BLaER1 treated with 17β-estradiol and CSF1 and Interleukin-3, amounts not matched to agents 10 nM and 100 nM (cell line): ENCODE measurements at regions not wholly inside any gene's neighbourhood (a gene's known extent, or its start where the extent isn't known, plus 50 kb on each side); places are given as distances from the start of the nearest gene placed in this dataset.

ENCODE experiments used
- H3K27ac ChIP-seq, 11 experiments: shearing (Covaris generic); formaldehyde crosslinking; 2 replicates each; pipeline ENCODE4 v1.8.1; 2022
- H3K27me3 ChIP-seq, 11 experiments: shearing (Covaris generic); formaldehyde crosslinking; 2 replicates each; pipeline ENCODE4 v1.8.1; 2022
- H3K36me3 ChIP-seq, 11 experiments: shearing (Covaris generic); formaldehyde crosslinking; 2 replicates each; pipeline ENCODE4 v1.8.1; 2022
- H3K4me1 ChIP-seq, 10 experiments: shearing (Covaris generic); formaldehyde crosslinking; 2 replicates each; pipeline ENCODE4 v1.8.1; 2022
- H3K4me2 ChIP-seq, 11 experiments: shearing (Covaris generic); formaldehyde crosslinking; 2 replicates each; pipeline ENCODE4 v1.8.1; 2022
- H3K4me3 ChIP-seq, 10 experiments: shearing (Covaris generic); formaldehyde crosslinking; 2 replicates each; pipeline ENCODE4 v1.8.1; 2022
- H3K9ac ChIP-seq, 11 experiments: shearing (Covaris generic); formaldehyde crosslinking; 2 replicates each; pipeline ENCODE4 v1.8.1; 2022
- H3K9me3 ChIP-seq, 11 experiments: shearing (Covaris generic); formaldehyde crosslinking; replicated peaks in 1 of 11; 2 replicates each; pipeline ENCODE4 v1.8.1; 2022
- H4K20me1 ChIP-seq, 11 experiments: shearing (Covaris generic); formaldehyde crosslinking; 2 replicates each; pipeline ENCODE4 v1.8.1; 2022
- Cebpa-rat ChIP-seq, 11 experiments: shearing (Covaris generic); IDR thresholded peaks; 2 replicates each; pipeline ENCODE4 v1.8.1; 2022

- Histone ChIP-seq H3K36me3 (no peaks in the 10 kb centered on the region), H4K20me1 (no peaks in the 10 kb centered on the region), H3K9ac (no peak overlapping the region), H3K4me2 (no peak overlapping the region), H3K4me3 (no peak overlapping the region), H3K27me3 (no peaks in the 10 kb centered on the region), H3K4me1 (no peaks in the 10 kb centered on the region), H3K27ac (no peak overlapping the region), H3K9me3 (peaks cover 0 to 3% (median 0%) of the 10 kb centered on the region in 11 experiments; a peak in 2 of 22 replicates)
- no peak for TF ChIP-seq Cebpa-rat (IDR thresholded peaks at IDR 0.05)
These were observed 84.6 kb upstream of the TRPC4 start for GRCh38 chr13:37954191-37954590.

- peaks cover 0 to 3% (median 0%) of the 10 kb centered on the region in 11 experiments; a peak in 2 of 22 replicates for H3K9me3 ChIP-seq
- no peak for TF ChIP-seq Cebpa-rat (IDR thresholded peaks at IDR 0.05)
- H4K20me1 ChIP-seq: no peaks in the 10 kb centered on the region
- no peaks in the 10 kb centered on the region for H3K27me3 ChIP-seq
- H3K4me1 ChIP-seq: no peaks in the 10 kb centered on the region
- no peak overlapping the region for H3K4me2 ChIP-seq
- H3K27ac ChIP-seq: no peak overlapping the region
- no peaks in the 10 kb centered on the region for H3K36me3 ChIP-seq
- H3K9ac ChIP-seq: no peak overlapping the region
- no peak overlapping the region for H3K4me3 ChIP-seq
These were observed 84.1 kb upstream of the TRPC4 start for GRCh38 chr13:37953696-37954095.

GRCh38 chr13:37950016-37950415, 80.4 kb upstream of the TRPC4 start:
- H3K36me3 ChIP-seq: no peaks in the 10 kb centered on the region
- H3K9ac ChIP-seq: no peak overlapping the region
- H3K9me3 ChIP-seq: peaks cover 0 to 3% (median 0%) of the 10 kb centered on the region in 11 experiments; a peak in 2 of 22 replicates
- no peak overlapping the region for H3K4me2 ChIP-seq
- no peak overlapping the region for H3K27ac ChIP-seq
- TF ChIP-seq Cebpa-rat (IDR thresholded peaks at IDR 0.05): no peak
- H3K4me1 ChIP-seq: no peaks in the 10 kb centered on the region
- H3K4me3 ChIP-seq: no peak overlapping the region
- no peaks in the 10 kb centered on the region for H3K27me3 ChIP-seq
- no peaks in the 10 kb centered on the region for H4K20me1 ChIP-seq

GRCh38 chr13:37947419-37948140, 78.0 kb upstream of the TRPC4 start:
- H3K4me2 ChIP-seq: no peak overlapping the region
- H3K9ac ChIP-seq: no peak overlapping the region
- H3K4me1 ChIP-seq: no peaks in the 10 kb centered on the region
- no peaks in the 10 kb centered on the region for H3K27me3 ChIP-seq
- H3K4me3 ChIP-seq: no peak overlapping the region
- no peak overlapping the region for H3K27ac ChIP-seq
- peaks cover 0 to 3% (median 0%) of the 10 kb centered on the region in 11 experiments; a peak in 2 of 22 replicates for H3K9me3 ChIP-seq
- no peaks in the 10 kb centered on the region for H4K20me1 ChIP-seq
- no peaks in the 10 kb centered on the region for H3K36me3 ChIP-seq
- TF ChIP-seq Cebpa-rat (IDR thresholded peaks at IDR 0.05): no peak

GRCh38 chr13:37945651-37946575, 76.3 kb upstream of the TRPC4 start:
- H3K4me3 ChIP-seq: no peak overlapping the region
- no peak overlapping the region for H3K27ac ChIP-seq
- no peak overlapping the region for H3K4me2 ChIP-seq
- no peaks in the 10 kb centered on the region for H3K27me3 ChIP-seq
- no peak overlapping the region for H3K9ac ChIP-seq
- TF ChIP-seq Cebpa-rat (IDR thresholded peaks at IDR 0.05): no peak
- no peaks in the 10 kb centered on the region for H3K36me3 ChIP-seq
- H3K4me1 ChIP-seq: no peaks in the 10 kb centered on the region
- peaks cover 0 to 2% (median 0%) of the 10 kb centered on the region in 11 experiments; a peak in 2 of 22 replicates for H3K9me3 ChIP-seq
- no peaks in the 10 kb centered on the region for H4K20me1 ChIP-seq

GRCh38 chr13:37944869-37945442, 75.4 kb upstream of the TRPC4 start:
- Histone ChIP-seq H3K4me3 (no peak overlapping the region), H3K27me3 (no peaks in the 10 kb centered on the region), H4K20me1 (no peaks in the 10 kb centered on the region), H3K27ac (no peak overlapping the region), H3K4me2 (no peak overlapping the region), H3K36me3 (no peaks in the 10 kb centered on the region), H3K9me3 (peaks cover 0 to 2% (median 0%) of the 10 kb centered on the region in 11 experiments; a peak in 1 of 22 replicates), H3K4me1 (no peaks in the 10 kb centered on the region), H3K9ac (no peak overlapping the region)
- TF ChIP-seq Cebpa-rat (IDR thresholded peaks at IDR 0.05): no peak

GRCh38 chr13:37944081-37944868, 74.7 kb upstream of the TRPC4 start:
- H3K4me2 ChIP-seq: no peak overlapping the region
- H3K4me3 ChIP-seq: no peak overlapping the region
- H3K9me3 ChIP-seq: peaks cover 0 to 2% (median 0%) of the 10 kb centered on the region in 11 experiments; a peak in 1 of 22 replicates
- TF ChIP-seq Cebpa-rat (IDR thresholded peaks at IDR 0.05): no peak
- no peaks in the 10 kb centered on the region for H4K20me1 ChIP-seq
- no peak overlapping the region for H3K27ac ChIP-seq
- no peaks in the 10 kb centered on the region for H3K27me3 ChIP-seq
- no peaks in the 10 kb centered on the region for H3K4me1 ChIP-seq
- H3K36me3 ChIP-seq: no peaks in the 10 kb centered on the region
- H3K9ac ChIP-seq: no peak overlapping the region

GRCh38 chr13:37942929-37943328, 73.4 kb upstream of the TRPC4 start:
- Histone ChIP-seq H3K4me1 (no peaks in the 10 kb centered on the region), H3K9ac (no peak overlapping the region), H3K27ac (no peak overlapping the region), H3K4me2 (no peak overlapping the region), H3K4me3 (no peak overlapping the region), H3K36me3 (no peaks in the 10 kb centered on the region), H3K27me3 (no peaks in the 10 kb centered on the region), H4K20me1 (no peaks in the 10 kb centered on the region), H3K9me3 (peaks cover 0 to 2% (median 0%) of the 10 kb centered on the region in 11 experiments; a peak in 1 of 22 replicates)
- no peak for TF ChIP-seq Cebpa-rat (IDR thresholded peaks at IDR 0.05)
